Left renal pelvis (tissue), 4 donors: ENCODE measurements at regions not wholly inside any gene's neighbourhood (a gene's known extent, or its start where the extent isn't known, plus 50 kb on each side); places are given as distances from the start of the nearest gene placed in this dataset.
"Not testable (repeated sequence)": the region's sequence is repeated elsewhere in the genome, so short reads cannot be mapped to it uniquely, and the experiment has no call there.

Experiments
- DNase-seq, 4 donors: peaks; one replicate each; pipeline ENCODE4 v3.0.0-alpha.2; 2013; ENCODE audit warnings: low read depth in 4 of 4, low spot score in 3 of 4

DNA sequence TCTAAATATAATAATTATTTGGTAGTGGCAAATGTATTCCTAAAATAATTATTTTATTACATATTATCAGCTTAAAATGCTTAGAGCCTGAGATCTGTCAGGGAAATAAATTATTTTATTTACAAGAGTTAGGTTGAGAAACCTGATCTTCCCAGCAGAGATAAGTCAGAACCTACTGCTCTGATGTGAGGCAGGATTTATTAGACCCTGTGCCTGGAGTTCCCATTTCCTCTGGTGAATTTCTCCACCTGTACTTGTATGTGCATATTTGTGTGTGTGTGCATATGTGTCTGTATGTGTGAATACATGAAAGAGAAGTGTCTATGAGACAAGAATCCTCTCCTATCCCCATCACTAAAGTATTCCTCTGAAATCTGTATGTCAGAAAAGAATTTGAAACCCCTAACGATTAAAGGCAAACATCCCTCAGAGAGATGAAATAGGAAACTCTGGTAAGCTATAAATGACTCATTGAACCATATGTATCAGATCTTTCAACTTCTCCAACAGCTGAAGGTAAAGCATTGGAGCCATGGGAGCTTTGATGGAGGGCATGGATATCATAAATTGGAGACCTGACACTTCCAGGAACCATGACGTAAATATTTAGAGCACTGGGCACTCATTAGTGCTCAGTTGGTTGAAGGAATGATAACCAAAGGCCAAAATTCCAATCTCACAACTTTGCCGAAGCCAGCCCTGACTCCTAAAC is 190.9 kb downstream of the XPNPEP1 start:
- DNase-seq: no peak

DNA sequence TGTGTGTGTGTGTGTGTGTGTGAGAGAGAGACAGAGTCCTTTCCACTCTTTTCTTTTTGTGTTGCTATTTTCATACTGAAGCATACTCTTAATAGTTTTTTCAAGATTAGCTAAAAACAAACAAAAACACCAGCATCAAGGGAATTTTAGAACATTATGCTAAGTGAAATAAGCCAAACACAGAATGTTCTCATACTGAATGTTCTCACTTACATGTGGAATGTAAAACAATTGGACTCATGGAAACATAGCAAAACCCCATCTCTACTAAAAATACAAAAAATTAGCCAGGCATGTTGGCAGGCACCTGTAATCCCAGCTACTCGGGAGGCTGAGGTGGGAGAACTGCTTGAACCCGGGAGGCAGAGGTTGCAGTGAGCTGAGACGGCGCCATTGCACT is 193.4 kb downstream of the XPNPEP1 start:
- DNase-seq: not testable (repeated sequence)

GRCh38 chr10:109727436-109727835 is 195.9 kb downstream of the XPNPEP1 start:
- DNase-seq: peak in 1 of 4 donors; percentile 6

DNA sequence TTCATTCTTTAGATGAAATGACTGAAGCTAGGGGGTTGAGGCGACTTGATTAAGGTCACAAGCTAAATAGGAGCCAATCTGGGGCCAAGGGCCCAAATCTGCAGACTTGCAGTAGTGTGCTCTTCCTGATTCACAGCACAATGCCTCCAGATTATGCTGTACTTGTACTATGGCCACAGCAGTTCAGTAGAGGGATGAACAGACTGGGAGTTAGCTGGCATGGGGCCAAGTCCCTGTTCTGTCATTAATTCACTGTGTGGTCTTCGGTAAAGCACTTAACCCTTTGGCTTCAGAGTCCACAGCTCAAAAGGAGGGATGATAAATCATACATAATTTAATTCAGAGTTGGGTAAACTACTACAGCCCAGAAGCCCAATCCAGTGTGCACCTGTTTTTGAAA is 196.8 kb downstream of the XPNPEP1 start:
- DNase-seq: peak in 3 of 4 donors; percentile 12 to 39 (median 19)

- no peak for DNase-seq
Measured at GRCh38 chr10:109723305-109723704, 200.0 kb downstream of the XPNPEP1 start.

DNA sequence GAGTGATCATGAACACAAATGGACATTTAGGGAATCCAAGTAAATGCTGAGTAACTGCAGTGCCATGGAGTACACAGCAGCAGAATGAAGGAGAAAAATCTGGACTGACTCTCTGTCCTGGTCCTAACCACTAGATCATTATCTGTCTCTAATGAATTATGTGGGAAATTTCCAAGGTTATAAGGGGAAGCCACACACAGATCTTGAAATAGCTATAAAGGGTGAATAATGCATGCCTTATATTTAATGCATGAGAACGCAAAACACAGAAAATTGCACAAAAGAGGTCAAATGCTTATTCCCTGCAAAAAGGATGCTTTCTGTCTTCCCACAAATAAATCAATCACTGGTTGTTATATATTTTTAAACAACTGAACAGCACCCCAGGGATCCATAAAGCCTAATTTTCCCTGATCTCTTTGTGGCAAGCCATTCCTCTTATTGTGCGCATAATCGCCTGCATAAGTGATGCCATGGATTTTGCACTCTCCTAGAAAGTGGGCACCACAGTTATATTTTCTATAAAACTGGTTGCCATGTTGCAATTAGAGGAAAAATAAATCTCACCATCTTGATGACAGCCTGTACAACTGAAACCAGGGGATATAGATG is 201.8 kb downstream of the XPNPEP1 start:
- DNase-seq: no peak

GRCh38 chr10:109706026-109706560 is 217.2 kb downstream of the XPNPEP1 start:
- DNase-seq: no peak

GRCh38 chr10:109701633-109702215 is 221.6 kb downstream of the XPNPEP1 start:
- DNase-seq: no peak

DNA sequence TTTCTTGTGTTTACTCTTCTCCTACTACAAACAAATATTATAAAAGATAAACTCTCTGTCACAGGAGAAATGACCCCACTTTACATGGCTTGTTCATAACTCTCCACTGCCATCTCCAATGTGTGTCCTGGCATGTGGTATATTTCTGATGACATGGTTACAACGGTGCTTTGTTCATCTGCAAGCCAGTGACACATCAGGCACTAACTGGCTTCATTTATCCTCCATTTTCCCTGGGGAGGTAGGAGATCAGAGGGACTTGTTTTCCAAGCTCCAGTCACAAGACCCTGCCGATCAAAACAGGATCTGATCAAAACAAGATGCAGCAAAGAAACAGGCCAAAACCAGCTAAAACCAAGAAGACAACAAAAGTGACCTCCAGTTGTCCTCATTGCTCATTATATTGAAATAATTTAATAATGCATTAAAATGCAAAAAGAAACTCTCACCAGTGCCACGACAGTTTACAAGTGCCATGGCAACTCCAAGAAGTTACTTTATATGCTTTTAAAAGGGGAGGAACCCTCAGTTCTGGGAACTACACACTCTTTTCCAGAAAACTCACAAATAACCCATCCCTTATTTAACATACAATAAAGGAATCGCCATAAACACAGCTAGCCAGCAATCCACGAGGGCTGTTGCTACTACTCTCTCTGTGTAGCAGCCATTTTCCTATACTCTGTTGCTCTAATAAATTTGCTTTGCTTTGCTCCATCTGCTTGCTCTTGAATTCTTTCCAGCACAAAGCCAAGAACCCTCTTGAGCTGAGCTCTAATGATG is 224.2 kb downstream of the XPNPEP1 start:
- DNase-seq: no peak

DNA sequence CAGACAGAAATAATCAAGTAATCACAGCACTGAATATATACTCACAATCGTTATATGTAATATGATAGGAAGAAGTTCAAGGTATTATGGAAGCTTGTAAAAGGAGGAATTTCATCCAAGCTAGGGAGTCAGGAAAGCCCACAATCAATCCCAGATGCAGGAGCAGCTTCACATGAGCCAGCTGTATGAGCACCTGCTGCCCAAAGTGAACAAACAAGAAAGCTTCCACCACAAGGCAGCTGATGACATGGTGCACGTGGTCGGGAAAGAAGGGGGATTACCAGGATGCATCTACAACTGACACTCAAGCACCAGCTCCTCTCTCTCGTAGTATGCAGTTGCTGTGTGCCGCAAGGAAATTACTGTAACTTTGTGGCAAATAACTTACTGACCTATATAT is 225.2 kb downstream of the XPNPEP1 start:
- DNase-seq: no peak

- no peak for DNase-seq
Measured at GRCh38 chr10:109696981-109697775, 226.1 kb downstream of the XPNPEP1 start.

DNA sequence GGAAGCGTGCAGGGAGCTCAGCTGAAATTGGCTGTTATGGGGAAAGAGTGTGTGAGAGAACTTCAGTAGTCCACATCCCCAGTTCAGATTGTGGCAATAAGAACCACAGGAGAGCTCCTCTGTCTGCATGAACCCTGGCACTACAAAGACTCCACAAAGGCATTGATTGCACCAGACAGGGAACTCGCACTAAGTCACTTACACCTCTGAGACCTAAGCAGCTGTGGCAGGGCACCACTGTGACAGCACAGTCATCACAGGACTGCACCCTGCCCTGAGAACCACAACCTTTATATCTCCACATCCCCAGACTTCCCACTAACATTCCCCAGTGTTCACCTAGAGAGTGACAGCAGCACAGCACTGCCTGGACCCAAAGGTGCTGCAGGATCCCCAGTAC is 226.8 kb downstream of the XPNPEP1 start:
- DNase-seq: no peak

GRCh38 chr10:109695988-109696387 is 227.3 kb downstream of the XPNPEP1 start:
- DNase-seq: no peak

- no peak for DNase-seq
Measured at GRCh38 chr10:109689785-109690184, 233.5 kb downstream of the XPNPEP1 start.

DNA sequence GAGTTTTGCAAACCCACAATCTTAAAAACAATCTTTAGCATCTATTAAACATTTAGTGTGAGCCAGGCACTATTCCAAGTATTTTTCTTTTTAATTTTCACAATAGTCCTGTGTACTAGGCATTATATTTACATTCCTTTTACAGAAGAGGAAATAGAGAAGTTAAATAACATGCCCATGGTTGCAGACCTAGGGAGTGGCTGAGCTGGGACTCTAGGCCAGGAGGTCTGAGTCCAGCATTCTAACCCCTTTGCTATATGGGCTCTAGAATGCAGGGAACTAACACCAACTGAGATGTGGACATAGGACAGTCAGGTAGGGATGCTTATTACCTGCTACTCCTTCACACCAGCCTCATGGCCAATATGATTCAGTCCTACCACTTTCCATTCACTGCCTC is 243.8 kb downstream of the XPNPEP1 start:
- DNase-seq: no peak

GRCh38 chr10:109678857-109679256 is 244.5 kb downstream of the XPNPEP1 start:
- no peak for DNase-seq

GRCh38 chr10:109676703-109677102 is 246.6 kb downstream of the XPNPEP1 start:
- DNase-seq: no peak

DNA sequence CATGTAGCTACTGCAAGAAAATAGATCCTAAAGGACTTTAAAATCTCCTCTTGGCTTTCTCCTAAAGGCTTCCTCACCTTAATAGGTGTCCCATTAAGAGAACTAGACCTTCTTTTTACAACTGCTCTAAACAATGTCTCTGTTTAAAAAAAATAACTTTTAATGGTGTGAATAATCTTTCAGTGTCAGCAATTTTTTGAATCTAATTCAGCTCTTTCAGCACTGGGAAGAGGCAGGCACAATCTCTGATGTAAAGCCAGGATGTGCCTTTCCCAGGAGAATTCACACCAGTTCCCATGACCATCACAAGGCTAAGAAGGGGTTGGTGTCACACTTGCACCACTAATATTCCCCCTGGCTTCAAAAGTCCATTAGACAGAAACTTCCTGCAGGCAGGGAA is 254.6 kb downstream of the XPNPEP1 start:
- no peak for DNase-seq

DNA sequence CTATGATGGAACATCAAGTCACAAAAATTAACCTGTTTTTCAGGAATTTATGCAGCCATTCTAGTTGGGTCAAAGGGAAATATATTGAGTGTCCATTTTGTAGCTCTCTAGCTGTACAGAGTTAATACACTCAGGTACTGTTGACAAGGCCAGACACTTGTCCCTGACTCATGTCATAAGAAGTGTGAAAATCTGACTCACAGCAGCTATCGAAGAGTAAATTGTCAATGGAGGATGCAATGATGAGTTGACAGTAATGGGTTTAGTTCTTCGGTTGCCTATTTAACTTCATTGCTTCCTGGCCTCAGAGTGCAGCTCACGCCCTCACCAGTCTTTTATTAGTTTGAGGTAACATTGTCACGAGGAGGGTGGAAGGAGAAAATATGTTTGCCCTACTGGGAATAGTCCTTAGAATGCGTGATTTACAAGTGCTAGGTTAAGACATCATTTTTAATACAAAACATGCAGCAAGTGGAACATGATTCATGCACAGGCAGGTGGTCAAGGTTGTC is 255.1 kb downstream of the XPNPEP1 start:
- no peak for DNase-seq

GRCh38 chr10:109665321-109665720 is 258.0 kb downstream of the XPNPEP1 start:
- no peak for DNase-seq
